HG02981 (cell line): ENCODE measurements at regions not wholly inside any gene's neighbourhood (a gene's known extent, or its start where the extent isn't known, plus 50 kb on each side); places are given as distances from the start of the nearest gene placed in this dataset.
"Not testable (repeated sequence)": the region's sequence is repeated elsewhere in the genome, so short reads cannot be mapped to it uniquely, and the experiment has no call there.

Experiments used
- ATAC-seq: cut with Tn5 transposase; IDR thresholded peaks from one replicate; pipeline ENCODE4 v1.9.1; 2021; ENCODE audit warnings: mild to moderate bottlenecking, moderate library complexity; ENCODE audit not compliant: unreplicated experiment

DNA sequence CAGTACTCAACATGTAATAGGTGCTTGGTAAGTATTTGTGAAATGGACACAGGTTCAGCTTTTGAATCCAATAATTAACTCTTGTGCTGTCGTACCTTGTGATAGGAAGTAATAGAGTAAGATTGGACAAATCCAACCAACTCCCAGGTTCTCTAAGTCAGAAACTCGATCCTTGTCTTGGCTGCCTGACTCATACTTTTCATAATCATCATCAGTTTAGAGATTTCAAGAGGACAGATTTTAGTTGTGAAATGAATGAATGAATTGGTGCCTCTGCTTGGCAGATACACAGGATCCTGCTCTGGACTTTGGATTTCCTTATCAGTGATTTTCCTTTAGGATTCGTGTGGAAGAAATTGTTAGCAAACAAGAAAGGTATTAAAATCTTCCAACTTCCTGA is 1145.2 kb downstream of the AACS start:
- no peak for ATAC-seq

DNA sequence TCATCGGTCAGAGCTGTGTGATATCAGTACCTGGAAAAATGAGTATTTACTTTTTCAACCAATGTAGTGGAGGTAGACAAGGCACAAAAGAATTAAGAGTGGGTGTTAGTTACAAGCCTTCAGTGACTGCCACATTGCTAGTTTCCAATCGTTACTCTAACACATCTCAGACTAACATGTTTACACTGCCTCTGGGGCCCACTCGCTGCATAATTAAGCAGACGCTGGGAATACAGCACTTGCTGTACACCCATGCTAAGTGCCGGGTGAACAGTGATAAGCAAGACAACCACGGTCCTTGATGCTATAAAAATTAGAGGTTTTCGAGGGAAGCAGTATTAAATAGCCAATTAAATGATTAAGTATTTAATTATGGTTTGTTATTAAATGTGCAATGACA is 1147.6 kb downstream of the AACS start:
- no peak for ATAC-seq

DNA sequence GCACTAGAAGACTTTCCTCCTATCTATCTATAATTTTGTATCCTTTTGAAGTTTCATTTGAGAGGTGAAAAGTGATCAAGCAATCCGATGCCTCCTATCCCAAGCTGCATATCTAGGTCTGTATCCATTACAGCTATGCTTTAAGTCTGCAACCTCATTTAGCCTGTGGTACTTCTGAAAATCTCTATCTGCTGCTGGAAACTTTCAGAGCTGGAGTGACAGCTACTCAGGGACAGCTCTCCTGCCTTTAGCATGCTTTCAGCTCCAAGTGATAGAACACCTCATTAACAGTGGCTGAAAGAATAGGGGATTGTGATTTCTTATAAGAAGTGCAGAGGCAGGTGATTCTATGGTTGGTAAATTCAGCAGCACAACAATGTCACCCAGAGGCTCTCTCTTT is 1153.5 kb downstream of the AACS start:
- no peak for ATAC-seq

DNA sequence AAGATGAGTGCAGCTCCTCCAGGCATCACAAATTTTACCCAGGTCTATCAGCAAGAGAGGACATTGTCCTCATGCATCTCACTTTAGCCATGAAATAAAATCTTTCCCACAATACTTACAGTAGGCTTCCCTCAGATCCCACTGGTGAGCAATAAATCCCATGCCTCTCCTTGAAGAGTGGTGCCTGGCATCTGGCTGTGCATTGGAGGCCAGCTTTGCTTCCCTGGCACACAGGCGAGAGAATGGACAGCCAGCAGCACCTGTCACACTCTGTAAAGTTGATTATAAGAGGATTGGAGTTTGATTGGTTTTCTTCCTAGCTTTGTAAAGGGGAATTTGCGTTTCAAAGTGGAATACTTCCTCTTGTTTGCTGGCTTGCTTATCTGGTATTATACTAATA is 1153.9 kb downstream of the AACS start:
- ATAC-seq: no peak

DNA sequence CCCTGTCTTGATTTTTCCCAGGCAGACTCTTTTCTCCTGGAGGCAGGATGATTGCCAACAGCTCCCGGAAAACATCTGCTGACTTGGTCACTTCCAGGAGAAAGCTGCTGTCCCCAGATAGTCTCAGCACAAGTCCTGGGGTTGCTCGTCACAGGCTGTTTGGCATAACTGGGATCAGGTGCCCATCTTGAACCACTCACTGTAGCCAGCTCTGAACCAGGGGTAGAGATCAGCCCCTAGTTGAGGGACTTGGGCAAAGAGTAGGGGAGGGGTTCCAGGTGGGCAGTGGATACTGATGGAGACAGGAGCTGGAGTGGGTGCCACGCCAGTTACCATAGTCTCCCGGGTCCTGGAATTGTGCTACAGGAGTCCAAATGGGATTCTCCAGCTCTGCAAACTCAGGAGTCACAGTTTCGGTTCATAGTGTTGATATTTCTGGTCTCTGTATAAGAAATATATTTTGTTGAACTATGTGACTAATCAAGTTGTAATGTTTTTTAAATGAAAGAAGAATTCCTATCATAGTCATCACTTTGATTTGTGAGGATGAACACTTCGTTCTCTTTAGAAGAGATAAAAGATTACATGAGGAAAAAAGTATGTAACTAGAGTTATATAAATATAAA is 1154.5 kb downstream of the AACS start:
- no peak for ATAC-seq

DNA sequence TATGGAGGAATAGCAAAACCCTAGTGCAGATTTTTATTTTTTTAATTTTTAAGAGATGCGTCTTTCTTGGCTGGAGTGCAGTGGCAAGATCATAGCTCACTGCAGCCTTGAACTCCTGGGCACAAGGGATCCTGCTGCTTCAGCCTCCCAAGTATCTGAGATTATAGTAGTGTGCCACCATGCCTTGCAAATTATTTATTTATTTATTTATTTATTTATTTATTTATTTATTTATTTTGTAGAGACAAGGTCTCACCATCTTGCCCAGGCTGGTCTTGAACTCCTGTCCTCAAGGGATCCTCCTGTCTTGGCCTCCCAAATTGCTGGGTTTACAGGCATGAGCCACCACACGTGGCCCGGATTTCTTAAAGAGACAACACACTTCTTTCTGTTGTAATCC is 1158.8 kb downstream of the AACS start:
- no peak for ATAC-seq

DNA sequence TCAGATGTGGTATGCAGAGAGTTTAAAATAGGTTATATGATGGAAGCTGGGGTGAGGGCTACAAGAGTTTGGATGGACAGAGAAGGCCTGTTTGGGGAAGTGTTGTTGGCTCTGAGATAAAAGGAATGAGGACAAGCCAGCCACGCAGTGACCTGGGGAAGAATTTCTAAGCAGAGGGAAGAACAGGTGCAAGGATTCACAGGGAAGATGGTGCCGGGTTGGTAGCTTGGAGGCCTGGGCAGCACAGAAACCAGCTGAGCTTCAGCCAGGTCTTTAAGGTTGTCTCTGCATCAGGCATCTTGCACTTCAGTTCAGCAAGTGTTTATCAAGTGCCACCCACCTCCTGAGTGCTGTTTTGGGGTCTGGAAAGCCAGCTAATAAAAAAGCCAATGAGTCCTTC is 1163.7 kb downstream of the AACS start:
- ATAC-seq: no peak

DNA sequence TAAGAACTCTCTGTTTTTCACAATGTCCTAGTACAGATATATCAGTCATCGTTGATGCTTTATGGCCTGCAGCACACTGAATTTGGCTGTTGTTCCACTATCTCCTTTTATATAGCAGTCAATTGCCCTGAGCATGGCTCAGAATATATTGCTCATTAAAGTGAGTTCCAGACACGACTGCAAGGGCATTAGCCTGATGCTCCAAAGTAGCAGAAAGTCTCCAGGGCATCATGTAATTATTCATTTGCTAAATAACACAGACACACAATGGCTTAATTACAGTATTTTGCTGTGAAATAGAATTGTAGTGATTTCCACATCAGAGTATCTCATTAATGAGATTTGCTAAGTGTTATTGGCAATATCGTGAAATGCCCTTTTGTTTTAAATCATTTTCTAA is 1167.5 kb downstream of the AACS start:
- ATAC-seq: no peak

DNA sequence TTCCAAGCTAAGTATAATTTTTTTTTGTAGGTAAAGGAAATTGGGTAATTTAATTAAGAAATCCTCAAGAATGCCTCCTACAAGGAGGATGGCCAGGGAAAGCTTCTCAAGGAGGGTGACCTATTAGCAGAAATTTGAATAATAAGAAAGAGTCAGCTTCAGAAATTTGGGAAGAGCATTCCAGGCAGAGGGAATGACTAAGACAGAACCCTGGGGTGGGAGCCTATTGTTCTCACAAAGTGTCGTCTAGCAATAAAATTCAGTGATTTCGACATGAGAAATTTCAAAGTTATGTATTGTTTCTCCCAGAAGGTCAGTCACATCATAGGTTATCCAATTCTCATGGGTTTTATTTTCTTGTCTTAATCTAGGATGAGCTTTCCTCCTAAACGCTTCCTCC is 1168.4 kb downstream of the AACS start:
- ATAC-seq: no peak

DNA sequence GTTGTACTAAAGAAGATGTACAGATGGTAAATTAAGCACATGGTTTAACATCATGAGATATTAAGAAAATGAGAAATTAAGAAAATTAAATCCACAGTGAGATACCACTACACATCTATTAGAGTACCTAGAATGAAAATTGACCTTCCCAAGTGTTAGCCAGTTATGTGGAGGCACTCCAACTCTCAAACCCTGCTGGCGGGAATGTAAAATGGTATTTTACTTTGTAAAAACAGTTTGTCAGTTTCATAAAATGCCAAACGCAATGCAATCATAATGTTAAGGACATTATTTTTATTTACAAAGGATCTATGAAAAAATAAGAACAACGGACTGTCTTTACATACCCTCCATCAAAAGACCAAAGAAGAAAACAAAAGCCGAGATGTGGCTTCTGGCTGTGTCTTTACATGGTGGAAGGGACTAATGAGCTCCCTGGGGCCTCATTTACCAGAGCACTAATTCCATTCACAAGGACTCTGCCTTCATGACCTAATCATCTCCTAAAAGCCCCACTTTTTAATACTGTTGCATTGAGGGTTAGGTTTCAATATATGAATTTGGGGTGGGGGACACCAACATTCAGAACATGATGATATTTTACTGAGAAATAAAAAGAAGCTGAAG is 1178.7 kb downstream of the AACS start:
- no peak for ATAC-seq

DNA sequence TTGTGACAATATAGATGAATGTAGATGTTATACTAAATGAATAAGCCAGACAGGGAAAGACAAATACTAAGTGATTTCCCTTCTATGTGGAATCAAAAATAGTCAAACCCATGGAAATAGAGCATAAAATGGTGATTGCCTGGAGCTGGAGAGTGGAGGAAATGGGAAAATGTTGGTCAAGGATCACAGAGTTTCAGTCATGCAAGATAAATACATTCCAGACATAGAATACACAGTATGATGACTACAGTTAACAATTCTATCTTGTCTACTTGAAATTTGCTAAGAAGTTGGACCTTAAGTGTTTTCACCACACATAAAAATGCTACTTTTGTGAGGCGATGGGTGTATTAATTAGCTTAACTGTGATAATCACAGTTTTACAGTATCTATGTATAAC is 1182.7 kb downstream of the AACS start:
- ATAC-seq: no peak

DNA sequence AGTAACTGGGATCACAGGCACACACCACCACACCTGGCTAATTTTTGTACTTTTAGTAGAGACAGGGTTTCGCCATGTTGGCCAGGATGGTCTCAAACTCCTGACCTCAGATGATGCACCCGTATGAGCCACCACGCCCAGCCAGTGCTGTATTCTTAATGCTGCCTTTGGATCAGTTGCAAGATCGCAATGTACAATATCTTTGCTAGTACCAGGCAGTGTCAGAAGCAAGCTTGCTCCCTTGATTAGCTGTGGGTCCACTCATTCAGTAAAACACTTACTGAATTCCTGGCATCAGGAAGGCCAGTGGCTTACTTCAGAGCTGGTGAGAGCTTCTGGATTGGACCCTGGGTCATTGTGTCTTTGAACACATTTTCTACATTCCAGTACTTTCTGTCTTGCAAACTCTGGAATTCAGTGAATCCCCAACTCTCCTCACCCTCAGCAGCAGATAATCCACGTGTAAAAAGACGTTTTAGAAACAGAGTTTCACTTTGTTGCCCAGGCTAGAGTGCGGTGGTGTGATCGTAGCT is 1183.7 kb downstream of the AACS start:
- ATAC-seq: no peak

DNA sequence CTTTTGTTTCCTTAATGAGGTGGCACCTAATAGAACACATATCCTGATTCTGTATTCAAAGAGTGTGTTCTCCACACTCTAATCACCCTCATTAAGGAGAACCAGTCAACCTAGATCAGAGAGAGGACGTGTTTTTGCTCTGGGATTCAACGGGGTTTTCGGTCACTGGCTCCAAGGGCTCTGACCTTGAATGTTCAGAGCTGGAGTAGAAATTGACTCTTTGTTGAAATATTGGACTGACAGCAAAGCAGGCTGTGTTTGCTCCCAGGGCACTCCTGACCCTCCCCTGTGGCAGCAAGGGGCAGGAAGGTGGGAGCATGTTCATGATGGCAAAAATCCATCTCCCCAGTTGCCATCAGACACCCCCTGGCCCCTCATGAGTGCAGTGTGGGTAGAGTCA is 1193.0 kb downstream of the AACS start:
- ATAC-seq: no peak

DNA sequence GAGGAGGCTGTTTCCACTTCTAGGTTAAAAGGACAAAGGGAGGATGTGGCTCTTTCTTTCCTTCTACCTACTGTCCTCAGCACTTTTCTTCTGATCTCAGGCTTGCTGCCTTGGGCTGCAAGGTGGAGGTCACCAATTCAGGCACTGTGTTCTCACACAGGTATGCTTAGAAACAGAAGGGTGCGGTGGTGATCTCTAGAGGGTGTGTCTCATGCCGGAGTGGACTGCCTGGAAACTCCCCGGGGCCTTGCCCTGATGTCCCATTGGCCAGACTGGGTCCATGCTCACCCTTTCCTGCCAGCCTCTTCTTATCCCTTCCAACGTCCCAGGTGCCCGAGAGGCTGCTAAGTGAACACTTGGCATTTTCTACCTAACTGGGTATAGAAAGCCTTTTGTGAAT is 1197.6 kb downstream of the AACS start:
- no peak for ATAC-seq

DNA sequence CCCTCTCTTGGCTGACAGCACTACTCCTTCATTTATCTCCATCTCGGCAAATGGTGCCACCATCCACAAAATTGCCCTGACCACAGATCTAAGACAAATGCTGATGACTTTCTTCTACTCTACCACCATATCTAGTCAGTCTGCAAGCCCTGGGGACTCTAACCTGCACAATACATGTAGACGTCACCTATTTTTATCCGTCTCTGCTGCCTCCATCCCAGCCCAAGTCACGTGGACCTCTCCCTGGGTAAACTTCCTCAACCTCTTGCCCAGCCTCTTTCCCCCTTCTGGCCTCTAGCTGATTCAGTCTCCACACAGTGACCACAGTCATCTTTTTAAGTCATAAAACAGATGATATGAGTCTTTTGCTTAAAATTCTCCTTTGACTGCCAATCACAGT is 1203.0 kb downstream of the AACS start:
- no peak for ATAC-seq

DNA sequence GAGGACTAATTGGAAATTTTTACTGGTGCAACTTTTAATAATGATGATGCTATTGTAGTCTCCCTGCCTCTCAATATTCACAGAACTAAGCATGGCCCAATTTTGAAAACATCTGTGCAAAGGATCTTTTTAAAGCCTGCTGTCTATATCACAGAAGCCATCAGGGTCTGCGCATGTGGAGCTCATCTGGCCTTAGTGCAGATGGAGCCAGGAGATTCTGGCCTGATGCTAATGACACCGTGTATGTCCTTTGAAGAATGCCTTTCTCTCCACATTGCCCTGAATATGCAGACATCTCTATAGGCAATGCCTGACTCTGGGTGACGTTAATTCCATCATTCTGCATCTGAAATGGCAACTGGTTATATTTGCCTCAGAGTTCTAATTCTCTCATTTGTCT is 1205.9 kb downstream of the AACS start:
- no peak for ATAC-seq

DNA sequence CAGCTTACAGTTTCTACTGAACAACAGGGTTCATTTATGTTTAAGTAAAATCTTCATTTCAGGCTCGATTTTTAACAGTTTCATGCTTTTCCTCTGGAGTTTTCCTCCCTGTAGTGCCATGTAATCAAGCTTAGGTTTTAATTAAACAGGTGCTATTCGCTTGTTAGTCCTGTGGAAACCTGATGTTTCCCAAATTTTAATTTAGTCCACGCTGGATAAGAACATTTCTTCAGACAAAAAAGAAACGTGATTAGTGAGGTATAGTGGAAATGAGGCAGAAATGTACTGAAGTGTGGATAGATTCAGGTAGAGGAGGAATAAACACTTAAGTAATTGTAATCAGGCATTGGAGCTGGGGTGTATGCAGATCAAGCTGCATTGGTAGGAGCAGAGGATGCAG is 1217.5 kb downstream of the AACS start:
- ATAC-seq: no peak

DNA sequence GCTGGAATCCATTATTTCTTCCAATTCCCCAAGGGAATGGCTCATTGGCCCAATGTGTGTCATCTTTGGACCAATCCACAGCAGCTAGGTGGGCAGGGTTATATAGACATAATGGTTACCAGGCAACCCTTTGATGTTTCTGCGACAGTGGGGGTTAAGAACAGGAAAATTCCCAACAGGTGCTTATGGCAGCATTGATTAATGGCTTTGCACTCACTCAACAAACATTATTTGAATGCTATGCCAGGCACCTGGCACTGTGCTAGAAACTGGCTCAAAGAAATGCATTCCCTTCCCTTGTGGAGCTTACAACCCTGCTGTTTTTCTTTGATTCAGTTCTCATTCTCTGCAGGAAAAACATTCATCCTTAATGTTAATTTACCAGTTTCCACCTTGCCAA is 1221.0 kb downstream of the AACS start:
- ATAC-seq: no peak

DNA sequence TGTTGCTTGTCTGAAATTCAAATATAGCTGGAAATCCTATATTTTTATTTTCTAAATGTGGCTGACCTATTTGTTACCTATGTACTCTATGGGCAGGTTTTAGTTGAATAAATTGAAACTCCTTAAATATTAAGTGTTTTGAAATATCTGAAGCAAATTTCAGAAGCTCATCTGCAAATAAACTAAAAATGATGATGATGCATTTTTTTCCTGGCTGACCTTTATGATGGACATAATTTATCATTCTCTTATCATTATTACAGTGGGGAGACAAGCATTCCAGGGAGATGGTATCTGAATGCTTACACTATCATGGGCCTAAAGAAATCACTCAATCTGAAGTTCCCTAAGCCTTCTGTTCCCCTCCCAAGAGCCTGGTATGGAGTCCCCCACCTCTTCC is 1225.2 kb downstream of the AACS start:
- ATAC-seq: no peak

DNA sequence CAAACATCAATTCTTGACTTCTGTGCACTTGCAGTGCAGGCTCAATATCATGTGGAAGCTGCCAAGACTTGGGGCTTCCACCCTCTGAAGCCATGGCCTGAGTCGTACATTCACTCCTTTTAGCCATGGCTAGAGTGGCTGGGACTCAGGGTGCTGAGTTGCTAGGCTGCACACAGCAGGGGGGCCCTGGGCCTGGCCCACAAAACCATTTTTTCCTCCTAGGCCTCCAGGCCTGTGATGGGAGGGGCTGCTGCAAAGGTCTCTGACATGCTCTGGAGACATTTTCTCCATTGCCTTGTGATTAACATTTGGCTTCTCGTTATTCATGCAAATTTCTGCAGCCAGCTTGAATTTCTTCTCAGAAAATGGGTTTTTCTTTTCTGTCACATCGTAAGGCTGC is 1226.8 kb downstream of the AACS start:
- not testable (repeated sequence) for ATAC-seq

DNA sequence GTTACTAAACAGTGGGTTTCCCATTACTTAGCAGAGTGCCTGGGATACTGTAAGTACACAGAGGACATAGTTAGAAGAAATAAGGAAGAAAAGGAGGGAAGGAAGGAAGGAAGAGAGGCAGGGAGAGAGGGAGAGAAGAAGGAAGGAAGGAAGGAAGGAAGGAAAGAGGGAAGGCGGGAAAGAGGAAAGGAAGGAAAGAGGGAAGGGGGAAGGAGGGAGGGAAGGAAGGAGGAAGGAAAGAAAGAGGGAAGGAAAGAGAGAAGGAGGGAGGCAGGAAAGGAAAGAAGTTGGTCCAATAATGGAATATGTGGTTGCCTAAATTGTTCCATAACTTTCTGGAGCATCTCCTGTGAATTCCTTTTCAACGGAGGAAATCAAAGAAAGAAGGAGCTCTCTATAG is 1230.4 kb downstream of the AACS start:
- no peak for ATAC-seq

DNA sequence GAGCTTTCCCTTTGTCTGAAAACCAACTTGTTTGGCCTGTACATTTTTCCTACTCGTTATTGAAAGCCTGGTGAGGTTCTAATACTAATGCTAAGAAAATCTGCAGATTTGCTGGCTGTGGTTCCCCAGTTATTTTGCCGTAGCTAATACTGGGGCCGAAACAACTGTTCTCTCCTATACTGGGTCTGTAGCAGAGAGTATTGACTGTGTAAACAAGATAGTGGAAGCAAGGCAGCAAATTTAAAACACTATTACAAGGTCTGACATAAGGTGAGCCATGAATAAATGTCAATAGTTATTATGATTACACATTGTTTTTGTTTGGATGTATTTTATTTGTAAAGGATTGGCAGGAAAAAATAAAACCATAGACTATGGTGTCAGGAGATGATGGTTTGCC is 1244.0 kb downstream of the AACS start:
- ATAC-seq: no peak

DNA sequence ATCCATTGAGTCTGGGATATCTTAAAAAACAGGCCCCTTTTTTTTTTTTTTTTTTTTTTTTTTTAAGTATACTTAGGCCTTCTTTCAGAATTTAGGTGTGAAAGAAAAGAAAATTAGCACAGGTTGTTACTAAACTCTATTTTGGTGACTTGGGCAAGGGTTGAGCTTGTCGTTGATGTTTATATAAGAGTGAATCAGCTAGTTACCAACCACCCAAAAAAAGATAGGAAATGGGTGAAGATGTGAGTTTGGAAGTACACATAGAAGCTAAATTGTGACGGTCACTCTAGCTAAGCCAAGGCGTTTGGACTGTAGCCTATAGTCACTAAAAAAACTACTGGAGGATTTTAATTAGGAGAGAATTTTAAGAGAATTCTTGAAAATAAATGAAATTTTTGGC is 1247.2 kb downstream of the AACS start:
- ATAC-seq: no peak
